ENCODE measurements at regions not wholly inside any gene's neighbourhood (a gene's known extent, or its start where the extent isn't known, plus 50 kb on each side); places are given as distances from the start of the nearest gene placed in this dataset.

- Histone ChIP-seq H3K4me1 (ENCODE audit: insufficient read depth) (no peaks in the 10 kb centered on the region), H3K4me3 (no peak overlapping the region), H3K9me3 (ENCODE audit: low read depth) (no peaks in the 10 kb centered on the region), H3K4me2 (no peak overlapping the region), H4K20me1 (ENCODE audit: insufficient read depth, poor library complexity, severe bottlenecking) (no peaks in the 10 kb centered on the region), H3K79me2 (no peaks in the 10 kb centered on the region), H3K27ac (no peak overlapping the region), H3K36me3 (replicated peaks; ENCODE audit: insufficient read depth, low read depth) (no peaks in the 10 kb centered on the region), H3K9me2 (replicated peaks; ENCODE audit: insufficient read depth) (no peaks in the 10 kb centered on the region), H2AFZ (no peak overlapping the region), H3K27me3 (no peaks in the 10 kb centered on the region)
- no peak for DNase-seq (ENCODE audit: low spot score)
- WGBS (ENCODE audit: low lambda C conversion rate, missing lambda C conversion rate), result 71% methylated on average over 6 of the region's 6 CpGs
- TF ChIP-seq EZH2 (IDR thresholded peaks at IDR 0.05; ENCODE audit: borderline replicate concordance), result no peak
These were observed 514.0 kb upstream of the CDH2 start for GRCh38 chr18:28690836-28691495.

- Histone ChIP-seq H3K9me2 (replicated peaks; ENCODE audit: insufficient read depth) (no peaks in the 10 kb centered on the region), H3K9me3 (ENCODE audit: low read depth) (no peaks in the 10 kb centered on the region), H3K27me3 (no peaks in the 10 kb centered on the region), H3K36me3 (replicated peaks; ENCODE audit: insufficient read depth, low read depth) (no peaks in the 10 kb centered on the region), H3K4me1 (ENCODE audit: insufficient read depth) (no peaks in the 10 kb centered on the region), H4K20me1 (ENCODE audit: insufficient read depth, poor library complexity, severe bottlenecking) (no peaks in the 10 kb centered on the region), H2AFZ (no peak overlapping the region), H3K4me2 (no peak overlapping the region), H3K4me3 (no peak overlapping the region), H3K79me2 (no peaks in the 10 kb centered on the region), H3K27ac (no peak overlapping the region)
- TF ChIP-seq EZH2 (IDR thresholded peaks at IDR 0.05; ENCODE audit: borderline replicate concordance) (no peak), EZH2phosphoT487 (IDR thresholded peaks at IDR 0.05; ENCODE audit: low read depth, severe bottlenecking, unreplicated experiment) (no peak)
- TF ChIP-seq, protein P1, sequence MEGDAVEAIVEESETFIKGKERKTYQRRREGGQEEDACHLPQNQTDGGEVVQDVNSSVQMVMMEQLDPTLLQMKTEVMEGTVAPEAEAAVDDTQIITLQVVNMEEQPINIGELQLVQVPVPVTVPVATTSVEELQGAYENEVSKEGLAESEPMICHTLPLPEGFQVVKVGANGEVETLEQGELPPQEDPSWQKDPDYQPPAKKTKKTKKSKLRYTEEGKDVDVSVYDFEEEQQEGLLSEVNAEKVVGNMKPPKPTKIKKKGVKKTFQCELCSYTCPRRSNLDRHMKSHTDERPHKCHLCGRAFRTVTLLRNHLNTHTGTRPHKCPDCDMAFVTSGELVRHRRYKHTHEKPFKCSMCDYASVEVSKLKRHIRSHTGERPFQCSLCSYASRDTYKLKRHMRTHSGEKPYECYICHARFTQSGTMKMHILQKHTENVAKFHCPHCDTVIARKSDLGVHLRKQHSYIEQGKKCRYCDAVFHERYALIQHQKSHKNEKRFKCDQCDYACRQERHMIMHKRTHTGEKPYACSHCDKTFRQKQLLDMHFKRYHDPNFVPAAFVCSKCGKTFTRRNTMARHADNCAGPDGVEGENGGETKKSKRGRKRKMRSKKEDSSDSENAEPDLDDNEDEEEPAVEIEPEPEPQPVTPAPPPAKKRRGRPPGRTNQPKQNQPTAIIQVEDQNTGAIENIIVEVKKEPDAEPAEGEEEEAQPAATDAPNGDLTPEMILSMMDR (IDR thresholded peaks at IDR 0.05; ENCODE audit: poor library complexity), result no peak
- 54% methylated on average over 5 of the region's 5 CpGs for WGBS (ENCODE audit: low lambda C conversion rate, missing lambda C conversion rate)
- no peak for DNase-seq (ENCODE audit: low spot score)
These were observed 513.2 kb upstream of the CDH2 start for GRCh38 chr18:28690100-28690499.

GRCh38 chr18:28689588-28689987, 512.7 kb upstream of the CDH2 start:
- no peak for DNase-seq (ENCODE audit: low spot score)
- WGBS (ENCODE audit: low lambda C conversion rate, missing lambda C conversion rate), result 43% methylated on average over 1 of the region's 1 CpG
- no peaks in the 10 kb centered on the region for H3K9me2 ChIP-seq (replicated peaks; ENCODE audit: insufficient read depth)

GRCh38 chr18:28684746-28685355, 507.9 kb upstream of the CDH2 start:
- Histone ChIP-seq H2AFZ (no peak overlapping the region), H3K36me3 (replicated peaks; ENCODE audit: insufficient read depth, low read depth) (no peaks in the 10 kb centered on the region), H4K20me1 (ENCODE audit: insufficient read depth, poor library complexity, severe bottlenecking) (no peaks in the 10 kb centered on the region), H3K9me2 (replicated peaks; ENCODE audit: insufficient read depth) (no peaks in the 10 kb centered on the region), H3K27ac (no peak overlapping the region), H3K79me2 (no peaks in the 10 kb centered on the region), H3K27me3 (no peaks in the 10 kb centered on the region), H3K4me1 (ENCODE audit: insufficient read depth) (no peaks in the 10 kb centered on the region), H3K4me2 (no peak overlapping the region), H3K9me3 (ENCODE audit: low read depth) (no peaks in the 10 kb centered on the region), H3K4me3 (no peak overlapping the region)
- DNase-seq (ENCODE audit: low spot score), result no peak
- TF ChIP-seq EZH2 (IDR thresholded peaks at IDR 0.05; ENCODE audit: borderline replicate concordance), result no peak
- TF ChIP-seq EZH2phosphoT487 (IDR thresholded peaks at IDR 0.05; ENCODE audit: low read depth, severe bottlenecking, unreplicated experiment), result no peak
- TF ChIP-seq, protein P1 (IDR thresholded peaks at IDR 0.05; ENCODE audit: poor library complexity), result no peak
- 68% methylated on average over 3 of the region's 3 CpGs for WGBS (ENCODE audit: low lambda C conversion rate, missing lambda C conversion rate)

More at GRCh38 chr18:28689588-28689987, 512.7 kb upstream of the CDH2 start:
- no peak for TF ChIP-seq EZH2 (IDR thresholded peaks at IDR 0.05; ENCODE audit: borderline replicate concordance)
- TF ChIP-seq EZH2phosphoT487 (IDR thresholded peaks at IDR 0.05; ENCODE audit: low read depth, severe bottlenecking, unreplicated experiment), result no peak
- TF ChIP-seq, protein P1 (IDR thresholded peaks at IDR 0.05; ENCODE audit: poor library complexity), result no peak
- Histone ChIP-seq H3K27ac (no peak overlapping the region), H2AFZ (no peak overlapping the region), H3K4me2 (no peak overlapping the region), H3K9me3 (ENCODE audit: low read depth) (no peaks in the 10 kb centered on the region), H3K36me3 (replicated peaks; ENCODE audit: insufficient read depth, low read depth) (no peaks in the 10 kb centered on the region), H3K4me1 (ENCODE audit: insufficient read depth) (no peaks in the 10 kb centered on the region), H3K27me3 (no peaks in the 10 kb centered on the region), H3K4me3 (no peak overlapping the region), H4K20me1 (ENCODE audit: insufficient read depth, poor library complexity, severe bottlenecking) (no peaks in the 10 kb centered on the region), H3K79me2 (no peaks in the 10 kb centered on the region)

Measured in hepatocyte (in vitro differentiated cells).